GM19452 (cell line): ENCODE measurements at regions not wholly inside any gene's neighbourhood (a gene's known extent, or its start where the extent isn't known, plus 50 kb on each side); places are given as distances from the start of the nearest gene placed in this dataset.

Source experiments
- ATAC-seq: cut with Tn5 transposase; IDR thresholded peaks from one replicate; pipeline ENCODE4 v1.9.1; 2021; ENCODE audit not compliant: unreplicated experiment

GRCh38 chr9:107660976-107661375 lies 171.4 kb upstream of the KLF4 start:
- no peak for ATAC-seq

- no peak for ATAC-seq
Measured at GRCh38 chr9:107653263-107653821, 163.8 kb upstream of the KLF4 start.

GRCh38 chr9:107650995-107651394 lies 161.4 kb upstream of the KLF4 start:
- ATAC-seq = no peak

GRCh38 chr9:107650321-107650720 lies 160.8 kb upstream of the KLF4 start:
- no peak for ATAC-seq

GRCh38 chr9:107648153-107648715 lies 158.7 kb upstream of the KLF4 start:
- no peak for ATAC-seq

DNA sequence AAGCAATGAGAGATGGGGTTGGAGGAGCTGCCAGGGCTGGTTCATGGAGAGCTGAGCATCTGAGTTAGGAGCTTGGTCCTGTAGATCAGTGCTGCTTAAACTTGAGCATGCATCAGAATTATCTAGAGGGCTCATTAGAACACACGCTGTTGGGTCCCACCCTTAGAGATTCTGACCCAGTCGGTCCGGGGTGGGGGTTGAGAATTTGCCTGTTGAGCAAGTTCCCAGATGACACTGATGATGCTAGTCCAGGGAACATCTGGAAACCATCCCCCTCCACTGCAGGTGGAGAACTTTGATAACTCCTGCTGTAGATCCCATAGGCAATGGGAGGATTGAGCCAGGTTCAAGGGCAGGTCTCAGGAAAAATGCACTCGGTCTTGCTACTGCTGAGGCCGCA lies 158.0 kb upstream of the KLF4 start:
- ATAC-seq = no peak

- ATAC-seq = no peak
Measured at GRCh38 chr9:107647141-107647540, 157.6 kb upstream of the KLF4 start.

- no peak for ATAC-seq
Measured at GRCh38 chr9:107645464-107645833, 155.9 kb upstream of the KLF4 start.

DNA sequence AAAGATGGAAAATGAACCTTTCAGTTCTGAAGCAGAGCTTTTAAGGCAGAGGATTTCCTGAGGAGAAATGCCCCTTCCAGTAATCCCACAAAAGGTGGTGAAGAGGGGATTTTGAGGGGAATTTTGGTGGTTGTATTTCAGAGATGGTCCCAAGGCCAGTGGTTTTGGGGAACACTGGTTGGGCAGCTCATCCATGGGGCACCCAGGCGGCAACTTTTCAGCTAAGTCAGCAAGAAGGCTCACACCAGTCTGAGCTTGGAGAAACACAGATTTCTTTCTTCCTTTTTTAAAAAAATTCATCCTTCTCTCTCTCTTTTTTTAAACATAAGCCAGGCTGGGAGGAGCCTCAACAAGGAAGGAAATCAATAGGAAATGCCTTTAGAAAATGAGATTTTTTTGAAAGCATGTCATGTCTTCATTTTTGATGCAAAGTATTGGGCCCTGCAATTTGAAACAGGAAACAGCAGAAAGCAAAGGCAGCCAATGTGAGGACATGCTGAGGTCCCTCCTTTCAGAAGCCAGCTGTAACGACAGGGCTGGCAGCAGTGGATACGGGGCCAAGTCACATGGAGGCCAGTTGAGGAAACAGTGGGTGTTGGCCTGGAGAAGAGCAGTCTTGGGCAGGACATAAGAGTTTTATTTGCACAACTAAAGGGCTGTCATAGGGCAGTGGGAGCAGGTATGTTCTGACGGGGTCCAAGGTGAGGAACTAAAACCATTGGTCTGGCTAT lies 155.3 kb upstream of the KLF4 start:
- ATAC-seq = no peak

DNA sequence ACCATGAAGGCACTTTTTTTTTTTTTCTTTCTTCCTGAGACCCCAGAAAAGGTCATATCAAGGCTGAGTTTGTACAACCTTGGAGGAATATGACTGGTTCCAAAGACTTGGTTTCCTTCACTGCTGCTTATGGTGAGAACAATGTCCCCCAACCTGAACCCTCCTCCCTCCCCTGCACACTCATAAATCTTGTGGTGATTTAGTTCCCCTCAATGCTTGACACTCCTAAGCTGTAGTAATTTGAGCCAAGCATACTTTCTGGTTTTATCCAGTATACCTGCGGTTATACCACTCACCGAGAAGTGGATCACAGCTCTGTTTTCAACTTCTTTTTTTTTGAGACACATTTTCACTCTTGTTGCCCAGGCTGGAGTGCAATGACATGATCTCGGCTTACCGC lies 149.9 kb upstream of the KLF4 start:
- no peak for ATAC-seq

GRCh38 chr9:107638521-107639310 lies 149.1 kb upstream of the KLF4 start:
- no peak for ATAC-seq

- no peak for ATAC-seq
Measured at GRCh38 chr9:107637421-107638420, 148.2 kb upstream of the KLF4 start.

GRCh38 chr9:107636571-107637381 lies 147.2 kb upstream of the KLF4 start:
- ATAC-seq = no peak

DNA sequence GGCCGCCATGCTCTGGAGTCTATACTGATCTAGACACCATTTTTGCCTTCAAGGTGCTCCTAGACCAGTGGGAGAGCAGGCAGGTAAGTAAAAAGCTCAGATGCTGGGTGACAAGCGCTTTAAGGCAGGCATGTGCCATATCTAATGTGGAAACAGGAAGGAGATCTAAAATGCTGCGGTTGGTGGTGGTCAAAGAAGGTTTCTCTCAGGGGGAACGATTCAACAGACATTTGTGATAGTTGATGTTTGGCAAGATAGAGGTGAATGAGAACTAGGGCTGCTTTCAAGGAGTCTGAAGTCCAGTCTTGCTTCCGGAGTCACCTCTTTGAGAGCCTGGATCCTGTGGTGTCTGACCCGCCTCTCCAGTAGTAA lies 146.2 kb upstream of the KLF4 start:
- no peak for ATAC-seq

GRCh38 chr9:107635101-107635802 lies 145.7 kb upstream of the KLF4 start:
- ATAC-seq = no peak

GRCh38 chr9:107633406-107633805 lies 143.8 kb upstream of the KLF4 start:
- no peak for ATAC-seq

GRCh38 chr9:107632661-107633060 lies 143.1 kb upstream of the KLF4 start:
- ATAC-seq = no peak

GRCh38 chr9:107632216-107632615 lies 142.6 kb upstream of the KLF4 start:
- ATAC-seq = no peak

DNA sequence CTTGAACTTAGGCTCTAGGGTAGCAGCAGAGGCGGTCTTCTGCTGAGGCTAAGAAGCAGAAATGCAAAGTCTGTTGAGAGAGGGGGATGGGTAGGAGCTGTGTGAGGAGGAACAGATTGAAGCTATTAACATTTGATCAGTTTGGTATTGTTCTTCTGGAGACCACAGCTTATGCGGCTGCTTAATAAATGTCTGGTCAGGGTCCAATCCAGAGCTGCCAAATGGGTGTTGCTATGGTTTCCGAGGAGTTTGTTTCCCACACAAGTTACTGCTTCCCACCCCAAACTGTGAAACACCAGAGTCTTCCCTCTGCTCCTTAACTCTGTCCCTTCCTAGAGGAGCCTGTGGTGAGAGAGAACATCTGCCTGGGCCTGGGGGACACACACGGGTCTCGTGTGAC lies 142.2 kb upstream of the KLF4 start:
- no peak for ATAC-seq
